SH-SY5Y (cell line): ENCODE measurements at regions not wholly inside any gene's neighbourhood (a gene's known extent, or its start where the extent isn't known, plus 50 kb on each side); places are given as distances from the start of the nearest gene placed in this dataset.

Experiments
- GATA2 ChIP-seq: IDR thresholded peaks from 2 replicates; pipeline ENCODE4 v1.6.1; 2011; ENCODE audit warnings: mild to moderate bottlenecking, low read depth, low read length
- GATA3 ChIP-seq: IDR thresholded peaks from 2 replicates; pipeline ENCODE4 v1.6.1; 2011; ENCODE audit warnings: low read depth, mild to moderate bottlenecking, low read length, moderate library complexity

DNA sequence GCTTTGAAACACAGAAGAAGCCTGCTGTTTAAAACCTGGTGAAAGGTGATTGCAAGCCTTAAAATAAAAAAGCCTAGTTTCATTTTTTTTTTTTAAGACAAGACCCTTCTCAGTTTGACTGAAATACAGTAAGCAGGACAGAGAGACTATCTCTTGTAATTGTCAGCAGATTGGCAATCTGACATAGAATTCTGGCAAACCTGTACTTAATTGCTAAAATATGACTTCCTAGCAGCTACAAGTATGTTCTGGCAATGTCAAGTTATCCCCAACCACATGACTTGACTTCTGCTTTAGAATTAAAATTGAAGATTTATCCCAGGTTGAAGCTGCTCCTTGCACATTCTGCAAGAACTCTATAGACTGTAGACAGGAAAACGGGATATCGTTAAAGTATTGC lies 232.8 kb upstream of the NR2F2 start:
- TF ChIP-seq GATA3 (no peak), GATA2 (no peak)
